ENCODE measurements at regions not wholly inside any gene's neighbourhood (a gene's known extent, or its start where the extent isn't known, plus 50 kb on each side); places are given as distances from the start of the nearest gene placed in this dataset.

- no peaks in the 10 kb centered on the region for H4K20me1 ChIP-seq (ENCODE audit: low read depth)
- Mint-ChIP-seq H3K9me3 (peaks cover 3% of the 10 kb centered on the region), H3K4me3 (no peak overlapping the region), H3K4me1 (peaks cover 27% of the 10 kb centered on the region), H3K27ac (peak overlapping the region; percentile 85), H3K27me3 (ENCODE audit: insufficient read depth, low read depth) (peaks cover 8% of the 10 kb centered on the region), H3K36me3 (no peaks in the 10 kb centered on the region)
- no peaks in the 10 kb centered on the region for H3K27me3 ChIP-seq
- no peaks in the 10 kb centered on the region for H3K36me3 ChIP-seq
- H3F3A ChIP-seq (ENCODE audit: low read depth): no peaks in the 10 kb centered on the region
- no peaks in the 10 kb centered on the region for H3K79me2 ChIP-seq (ENCODE audit: low read depth)
- no peak overlapping the region for H3K4me3 ChIP-seq
- TF ChIP-seq EZH2phosphoT487 (IDR thresholded peaks at IDR 0.05) (no peak), CTCF (IDR thresholded peaks at IDR 0.05) (no peak), EZH2 (IDR thresholded peaks at IDR 0.05) (no peak)
- no peak overlapping the region for H3K4me2 ChIP-seq
- no peaks in the 10 kb centered on the region for H3K9me3 ChIP-seq (ENCODE audit: low read depth)
- H3K27ac ChIP-seq: no peak overlapping the region
- H3K4me1 ChIP-seq: no peaks in the 10 kb centered on the region
- H3K9ac ChIP-seq: no peak overlapping the region
- DNase-seq (ENCODE audit: low spot score): no peak
- no peak overlapping the region for H2AFZ ChIP-seq (replicated peaks)
These were observed 117.2 kb upstream of the HS6ST1 start for GRCh38 chr2:128435576-128436478.

DNA sequence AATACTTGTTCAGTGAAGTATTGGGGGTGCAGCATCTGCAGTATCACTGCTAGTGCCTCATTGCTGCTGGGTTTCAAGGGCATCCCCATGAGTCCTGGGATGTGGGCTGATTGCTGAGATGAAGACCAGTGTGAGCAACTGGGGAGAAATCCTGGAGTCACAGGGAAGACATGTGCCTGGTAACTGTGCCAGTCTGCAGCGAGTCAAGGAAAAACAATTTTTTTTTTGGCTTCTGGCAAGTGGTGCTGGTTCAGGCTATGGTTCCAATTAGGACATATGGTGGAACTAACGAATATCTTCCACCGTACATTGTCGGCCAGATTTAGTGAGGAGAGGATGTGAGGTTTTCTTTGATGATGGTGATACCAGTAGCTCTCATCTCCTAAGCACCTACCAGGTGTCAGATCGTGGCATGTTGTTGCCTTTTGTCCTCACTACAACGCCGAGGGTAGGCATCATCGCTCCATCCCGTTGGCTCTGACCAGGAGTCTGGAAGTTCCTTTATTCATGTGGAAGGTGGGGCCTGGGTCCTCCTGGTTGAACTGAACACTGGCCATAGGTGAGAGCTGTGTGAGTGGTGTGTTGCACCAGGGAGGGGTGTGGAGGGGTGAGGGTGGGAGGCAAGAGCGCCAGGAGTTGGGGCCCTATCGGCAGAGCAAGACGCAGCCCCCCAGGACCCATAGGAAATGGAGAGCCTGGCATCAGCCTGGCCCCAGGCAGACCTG, 118.0 kb upstream of the HS6ST1 start:
- Mint-ChIP-seq H3K9me3 (peaks cover 3% of the 10 kb centered on the region), H3K27me3 (ENCODE audit: insufficient read depth, low read depth) (peaks cover 8% of the 10 kb centered on the region), H3K27ac (no peak overlapping the region), H3K4me1 (peaks cover 27% of the 10 kb centered on the region), H3K36me3 (no peaks in the 10 kb centered on the region), H3K4me3 (no peak overlapping the region)
- no peak for DNase-seq (ENCODE audit: low spot score)
- Histone ChIP-seq H2AFZ (replicated peaks) (no peak overlapping the region), H4K20me1 (ENCODE audit: low read depth) (no peaks in the 10 kb centered on the region), H3K27me3 (no peaks in the 10 kb centered on the region), H3K9me3 (ENCODE audit: low read depth) (no peaks in the 10 kb centered on the region), H3K27ac (no peak overlapping the region), H3K4me1 (no peaks in the 10 kb centered on the region), H3K4me3 (no peak overlapping the region), H3K4me2 (no peak overlapping the region), H3K36me3 (no peaks in the 10 kb centered on the region), H3K79me2 (ENCODE audit: low read depth) (no peaks in the 10 kb centered on the region), H3F3A (ENCODE audit: low read depth) (no peaks in the 10 kb centered on the region), H3K9ac (no peak overlapping the region)
- TF ChIP-seq EZH2 (IDR thresholded peaks at IDR 0.05) (no peak), CTCF (IDR thresholded peaks at IDR 0.05) (no peak), EZH2phosphoT487 (IDR thresholded peaks at IDR 0.05) (no peak)

- Histone ChIP-seq H3K79me2 (ENCODE audit: low read depth) (no peaks in the 10 kb centered on the region), H3K9me3 (ENCODE audit: low read depth) (no peaks in the 10 kb centered on the region), H3K9ac (no peak overlapping the region), H4K20me1 (ENCODE audit: low read depth) (no peaks in the 10 kb centered on the region), H3K4me2 (no peak overlapping the region), H3K27ac (no peak overlapping the region), H2AFZ (replicated peaks) (no peak overlapping the region), H3K27me3 (no peaks in the 10 kb centered on the region), H3F3A (ENCODE audit: low read depth) (no peaks in the 10 kb centered on the region), H3K4me1 (no peaks in the 10 kb centered on the region), H3K4me3 (no peak overlapping the region), H3K36me3 (no peaks in the 10 kb centered on the region)
- DNase-seq (ENCODE audit: low spot score): no peak
- Mint-ChIP-seq H3K27me3 (ENCODE audit: insufficient read depth, low read depth) (peaks cover 8% of the 10 kb centered on the region), H3K27ac (no peak overlapping the region), H3K36me3 (no peaks in the 10 kb centered on the region), H3K4me1 (peaks cover 29% of the 10 kb centered on the region), H3K4me3 (no peak overlapping the region), H3K9me3 (no peaks in the 10 kb centered on the region)
- TF ChIP-seq CTCF (IDR thresholded peaks at IDR 0.05) (no peak), EZH2phosphoT487 (IDR thresholded peaks at IDR 0.05) (no peak), EZH2 (IDR thresholded peaks at IDR 0.05) (no peak)
These were observed 118.5 kb upstream of the HS6ST1 start for GRCh38 chr2:128437204-128437565.

Measured in neural progenitor cell (in vitro differentiated cells).